SIG-M5 treated with dmso at 0.1 percent for 504 hours (cell line): ENCODE measurements at regions not wholly inside any gene's neighbourhood (a gene's known extent, or its start where the extent isn't known, plus 50 kb on each side); places are given as distances from the start of the nearest gene placed in this dataset.
"Not testable (repeated sequence)": the region's sequence is repeated elsewhere in the genome, so short reads cannot be mapped to it uniquely, and the experiment has no call there.

Source experiments
- DNase-seq: peaks from one replicate; lab custom pipeline; 2025; ENCODE audit not compliant: unreplicated experiment; lab: John Stamatoyannopoulos, UW

DNA sequence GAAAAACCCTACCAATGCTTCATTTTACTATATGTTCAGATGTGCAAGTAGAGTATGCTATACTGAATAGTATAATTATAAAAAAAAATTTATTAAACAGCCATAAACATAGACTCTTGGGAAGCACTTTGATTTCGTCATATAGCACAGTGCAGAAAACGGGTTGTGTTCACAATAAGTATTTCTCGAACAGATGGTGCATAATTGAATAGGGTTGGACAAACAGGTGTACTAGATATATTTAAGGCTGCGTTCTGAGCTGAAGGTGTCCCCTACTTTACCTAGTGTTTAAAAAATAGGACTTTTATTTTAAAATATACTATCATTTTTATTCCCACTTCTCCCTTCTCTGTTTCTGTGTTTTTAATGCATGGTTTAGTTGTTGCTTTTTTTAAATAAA is 841.5 kb downstream of the ANKRD7 start:
- DNase-seq, result no peak

DNA sequence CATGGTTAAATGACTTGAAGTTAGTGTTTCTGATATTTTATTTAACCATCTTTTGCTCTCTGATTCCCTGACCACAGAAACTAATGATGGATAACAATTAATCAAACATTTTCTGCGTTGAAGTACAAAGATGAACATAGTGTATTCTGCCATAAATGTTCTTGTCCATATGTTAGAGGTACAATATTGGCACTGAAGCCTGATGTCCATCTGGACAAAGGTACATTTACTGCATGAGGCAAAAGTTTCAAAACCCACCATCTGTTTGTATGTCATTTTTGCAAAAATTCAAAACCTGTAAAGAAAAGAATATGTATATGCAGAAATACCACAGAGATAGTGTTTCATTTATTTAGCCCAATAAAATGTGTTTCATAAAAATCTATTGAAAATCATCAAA is 861.5 kb downstream of the ANKRD7 start:
- DNase-seq, result no peak

DNA sequence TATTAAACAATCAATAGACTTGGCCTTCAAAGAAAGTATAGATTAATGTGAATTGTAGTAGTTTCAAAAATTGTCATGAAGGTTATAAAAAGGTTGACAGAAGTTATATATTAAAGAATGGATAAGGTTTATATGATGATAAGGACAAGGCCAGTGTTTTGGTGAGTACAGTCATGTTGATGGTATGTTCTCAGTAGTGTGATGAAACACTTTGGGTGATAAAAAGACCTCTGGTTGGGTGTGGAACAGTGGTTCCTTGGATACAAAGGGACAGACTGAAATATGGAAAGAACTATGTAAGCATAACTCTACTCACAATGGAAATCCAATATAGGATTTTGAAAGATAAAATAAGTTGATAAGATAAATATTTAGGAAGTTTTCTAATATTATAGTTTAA is 866.3 kb downstream of the ANKRD7 start:
- DNase-seq, result no peak

DNA sequence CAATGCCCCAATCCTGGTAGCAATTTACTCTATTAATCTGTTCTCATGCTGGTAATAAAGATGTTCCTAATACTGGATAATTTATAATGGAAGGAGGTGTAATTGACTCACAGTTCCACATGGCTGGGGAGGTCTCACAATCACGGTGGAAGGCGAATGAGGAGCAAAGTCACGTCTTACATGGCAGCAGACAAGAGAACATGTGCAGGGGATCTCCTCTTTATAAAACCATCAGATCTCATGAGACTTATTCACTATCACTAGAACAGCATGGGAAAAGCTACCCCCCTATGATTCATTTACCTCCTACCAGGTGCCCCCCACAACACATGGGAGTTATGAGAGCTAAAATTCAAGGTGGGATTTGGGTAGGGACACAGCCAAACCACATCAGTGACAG is 872.2 kb downstream of the ANKRD7 start:
- no peak for DNase-seq

DNA sequence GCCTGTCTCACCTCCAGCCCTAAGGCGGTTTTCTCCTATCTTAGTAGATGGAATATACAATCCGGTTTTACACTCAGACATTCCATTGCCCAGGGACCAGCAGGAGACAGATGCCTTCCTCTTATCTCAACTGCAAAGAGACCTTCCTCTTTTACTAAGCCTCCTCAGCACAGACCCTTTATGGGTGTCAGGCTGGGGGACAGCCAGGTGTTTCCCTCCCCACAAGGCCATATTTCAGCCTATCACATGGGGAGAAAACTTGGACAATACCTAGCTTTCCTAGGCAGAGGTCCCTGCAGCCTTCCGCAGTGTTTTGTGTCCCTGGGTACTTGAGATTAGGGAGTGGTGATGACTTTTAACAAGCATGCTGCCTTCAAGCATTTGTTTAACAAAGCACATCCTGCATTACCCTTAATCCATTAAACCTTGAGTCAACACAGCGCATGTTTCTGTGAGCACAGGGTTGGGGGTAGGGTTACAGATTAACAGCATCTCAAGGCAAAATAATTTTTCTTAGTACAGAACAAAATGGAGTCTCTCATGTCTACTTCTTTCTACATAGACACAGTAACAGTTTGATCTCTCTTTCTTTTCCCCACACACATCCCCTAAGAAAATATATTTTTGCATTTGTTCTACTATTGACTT is 876.2 kb downstream of the ANKRD7 start:
- not testable (repeated sequence) for DNase-seq

- DNase-seq, result no peak
Observed at GRCh38 chr7:119102291-119102690, 877.8 kb downstream of the ANKRD7 start.

DNA sequence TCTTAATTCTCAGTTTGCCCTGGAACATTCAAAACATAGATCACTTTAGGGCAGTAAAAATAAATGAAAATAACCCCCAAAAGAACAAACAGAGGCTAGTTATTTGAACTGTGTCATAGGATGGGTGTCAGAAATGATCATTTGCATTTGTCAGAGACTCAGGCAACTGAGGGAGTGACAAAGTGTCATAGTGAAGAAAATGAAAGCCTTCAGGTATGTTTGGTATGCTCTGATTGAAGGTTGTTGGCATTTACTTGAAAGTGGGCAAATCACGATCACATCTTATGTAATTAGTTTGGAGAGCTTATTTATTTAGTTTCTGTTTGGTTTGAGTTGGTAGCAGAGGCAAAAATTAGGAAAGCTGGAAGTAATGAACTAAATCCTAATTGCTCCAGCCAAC is 880.9 kb downstream of the ANKRD7 start:
- no peak for DNase-seq

GRCh38 chr7:119123326-119123725 is 898.8 kb downstream of the ANKRD7 start:
- DNase-seq, result no peak

GRCh38 chr7:119127706-119128105 is 903.2 kb downstream of the ANKRD7 start:
- no peak for DNase-seq

DNA sequence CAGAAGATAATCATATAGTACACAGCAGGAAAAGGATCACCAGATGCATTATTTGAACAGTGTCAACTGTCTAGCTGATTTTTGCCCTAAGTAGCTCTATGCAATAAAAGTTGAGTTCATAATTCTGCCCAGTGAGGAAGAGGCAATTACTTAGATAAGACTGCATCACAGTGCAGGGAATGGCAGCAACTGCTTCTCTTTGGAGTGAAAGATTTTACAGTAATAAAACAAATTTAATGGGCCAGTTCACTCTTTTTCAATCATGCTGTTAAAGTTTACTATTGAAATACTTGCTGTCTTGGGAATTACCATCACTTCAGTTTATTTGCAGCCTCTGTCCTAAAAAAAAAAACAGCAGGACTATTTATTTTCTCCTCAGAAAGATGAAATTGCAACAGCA is 907.9 kb downstream of the ANKRD7 start:
- DNase-seq, result no peak

DNA sequence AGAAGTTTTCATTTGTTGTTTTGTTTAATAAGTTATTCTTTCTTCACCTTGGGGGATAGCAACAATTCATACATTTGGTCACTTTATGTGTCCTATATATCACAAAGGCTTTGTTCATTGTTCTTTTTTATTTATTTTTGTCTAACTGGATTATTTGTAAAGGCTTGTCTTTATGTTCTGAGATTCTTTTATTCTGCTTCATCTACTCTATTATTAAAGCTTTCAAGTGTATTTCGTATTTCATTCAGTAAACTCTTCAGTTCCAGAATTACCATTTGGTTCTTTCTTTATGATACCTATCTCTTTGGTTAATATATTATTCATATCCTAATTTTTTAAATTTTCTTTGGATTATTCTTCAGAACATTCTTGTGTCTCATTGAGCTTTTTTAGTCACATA is 942.9 kb downstream of the ANKRD7 start:
- DNase-seq, result no peak

DNA sequence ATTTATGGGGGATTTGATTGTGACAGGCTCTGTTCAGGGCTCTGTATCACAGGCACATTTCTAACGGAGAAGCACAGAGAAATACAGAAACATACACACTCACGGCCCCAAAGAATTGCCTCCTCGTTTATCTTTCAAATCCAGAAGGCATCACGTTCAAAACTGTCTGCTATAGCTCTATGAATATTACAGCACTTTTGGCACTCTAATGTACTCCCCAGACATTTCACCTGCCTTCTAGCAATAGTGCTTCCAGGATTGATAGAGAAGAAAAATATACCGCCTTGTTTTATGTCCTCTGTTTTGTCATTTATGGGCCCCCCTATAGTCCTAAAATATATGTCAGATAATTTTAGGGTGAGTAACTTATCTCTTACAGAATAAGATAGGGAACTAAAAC is 947.5 kb downstream of the ANKRD7 start:
- no peak for DNase-seq

DNA sequence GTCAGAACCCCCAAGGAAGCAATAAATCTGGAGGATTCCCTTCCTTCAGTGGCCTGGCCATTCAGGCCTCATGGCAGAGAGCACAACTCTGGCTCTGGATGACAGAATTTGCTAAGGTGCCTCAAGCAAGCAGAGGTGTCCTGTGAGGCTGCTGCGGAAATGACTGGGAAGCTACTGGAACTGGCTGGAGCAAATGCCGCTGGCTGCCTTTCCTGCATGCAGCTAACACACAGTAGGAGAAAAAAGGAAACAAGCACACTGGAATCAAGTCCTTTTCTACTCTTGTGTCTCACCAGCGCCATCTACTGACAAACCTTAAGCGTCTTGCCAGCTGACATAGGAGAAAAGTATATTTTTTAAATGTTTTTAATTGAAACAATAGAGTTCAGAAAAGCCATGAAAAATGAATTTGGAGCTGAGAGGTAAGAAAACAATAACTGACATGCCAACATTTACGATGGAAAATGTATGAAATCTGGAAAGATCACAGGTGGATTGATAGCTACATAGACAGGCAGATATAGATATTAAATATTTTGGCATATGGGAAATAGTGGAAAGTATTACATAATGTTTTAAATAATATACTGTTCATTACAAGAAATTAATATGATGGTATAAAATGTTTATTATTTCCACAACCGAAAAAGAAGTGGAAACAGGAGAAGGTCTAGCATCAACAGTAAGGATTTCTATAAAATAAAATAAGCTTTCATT is 951.6 kb downstream of the ANKRD7 start:
- DNase-seq, result peak; percentile 69

DNA sequence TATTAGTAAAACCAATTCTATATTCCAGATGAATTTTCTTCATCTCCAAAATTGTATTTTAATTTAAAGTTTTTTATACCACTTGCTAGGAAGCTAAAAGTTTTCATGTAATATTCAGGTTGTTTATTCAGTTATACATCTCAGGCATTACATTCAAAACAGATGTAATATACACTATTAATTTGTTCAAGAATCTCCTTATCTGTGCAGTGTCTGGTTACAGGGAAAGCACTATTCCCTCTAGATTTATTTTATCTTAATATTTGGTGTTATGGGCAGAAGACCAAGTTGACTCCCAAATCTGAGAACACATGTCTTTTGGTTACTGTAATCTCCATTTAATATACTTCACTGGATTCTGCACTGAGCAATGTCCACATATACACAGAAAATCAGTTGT is 953.4 kb downstream of the ANKRD7 start:
- DNase-seq, result no peak

DNA sequence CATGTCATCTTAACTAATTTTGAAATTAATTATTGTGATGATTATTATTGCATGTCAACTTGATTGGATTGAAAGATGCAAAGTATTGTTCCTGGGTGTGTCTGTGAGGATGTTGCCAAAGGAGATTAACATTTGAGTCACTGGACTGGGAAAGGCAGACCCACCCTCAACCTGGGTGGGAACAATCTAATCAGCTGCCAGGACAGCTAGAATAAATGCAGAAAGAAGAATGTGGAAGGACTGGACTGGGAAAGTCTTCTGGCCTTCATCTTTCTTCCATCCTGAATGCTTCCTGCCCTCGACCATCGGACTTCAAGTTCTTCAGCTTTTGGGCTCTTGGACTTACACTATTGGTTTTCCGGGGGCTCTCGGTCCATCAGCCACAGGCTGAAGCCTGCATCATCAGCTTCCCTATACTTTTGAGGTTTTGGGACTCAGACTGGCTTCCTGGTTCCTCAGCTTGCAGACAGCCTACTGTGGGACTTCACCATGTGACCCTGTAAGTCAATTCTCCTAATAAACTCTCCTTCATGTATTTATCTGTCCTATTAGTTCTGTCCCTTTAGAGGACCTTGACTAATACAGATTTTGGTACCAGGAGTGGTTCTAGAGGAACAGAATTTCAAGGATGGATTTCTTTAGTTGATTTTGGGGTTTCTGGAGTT is 959.8 kb downstream of the ANKRD7 start:
- no peak for DNase-seq

DNA sequence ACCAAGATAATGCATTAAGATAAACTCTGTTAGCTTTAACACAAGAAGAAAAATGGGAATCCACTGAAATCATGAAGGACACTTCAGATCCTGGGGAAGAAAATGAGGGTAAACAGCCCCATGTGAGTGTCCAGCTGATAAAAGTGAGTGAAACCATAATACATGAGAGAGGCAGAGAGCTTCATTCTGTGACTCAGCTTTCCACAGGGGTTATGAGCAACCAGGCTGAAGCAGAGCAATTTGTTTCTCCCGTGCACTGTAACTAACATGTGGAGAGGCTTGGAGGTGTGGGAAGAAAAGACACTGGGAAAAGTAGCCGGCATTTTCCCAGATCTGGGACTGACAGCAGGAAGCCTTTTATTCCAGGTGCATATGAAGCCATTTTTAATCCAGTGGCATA is 971.7 kb downstream of the ANKRD7 start:
- no peak for DNase-seq

DNA sequence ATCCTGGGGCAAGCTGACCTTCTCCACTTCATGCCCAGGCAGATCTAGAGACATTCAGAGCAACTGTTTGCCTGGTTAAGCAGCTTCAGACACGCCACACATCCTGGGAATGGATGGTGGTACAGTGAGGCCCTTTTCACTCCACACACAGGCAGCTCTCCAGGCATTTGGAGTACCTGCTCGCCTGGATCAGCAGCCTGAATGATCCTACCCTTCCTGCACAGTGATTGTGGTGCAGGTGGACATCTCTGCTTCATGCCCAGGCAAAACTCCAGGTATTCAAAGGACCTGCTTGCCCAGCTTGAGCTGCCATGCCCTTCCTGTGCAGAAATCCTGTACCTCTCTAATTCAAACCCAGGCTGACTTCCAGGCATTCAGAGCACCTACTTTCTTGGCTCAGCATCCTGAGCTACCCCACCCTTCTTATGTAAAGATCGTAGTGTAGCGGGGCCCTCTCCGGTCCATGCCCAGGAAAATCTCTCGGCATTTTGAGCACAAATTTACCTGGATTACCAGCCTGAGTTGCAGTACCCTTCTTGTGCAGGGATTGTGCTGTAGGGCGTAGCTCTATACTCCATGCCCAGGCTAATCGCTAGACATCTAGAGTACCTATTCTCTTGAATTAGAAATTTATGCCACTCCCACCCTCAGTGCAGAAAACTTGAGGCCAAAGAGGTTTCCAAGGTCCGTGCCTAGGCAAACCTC is 972.8 kb downstream of the ANKRD7 start:
- DNase-seq, result no peak

DNA sequence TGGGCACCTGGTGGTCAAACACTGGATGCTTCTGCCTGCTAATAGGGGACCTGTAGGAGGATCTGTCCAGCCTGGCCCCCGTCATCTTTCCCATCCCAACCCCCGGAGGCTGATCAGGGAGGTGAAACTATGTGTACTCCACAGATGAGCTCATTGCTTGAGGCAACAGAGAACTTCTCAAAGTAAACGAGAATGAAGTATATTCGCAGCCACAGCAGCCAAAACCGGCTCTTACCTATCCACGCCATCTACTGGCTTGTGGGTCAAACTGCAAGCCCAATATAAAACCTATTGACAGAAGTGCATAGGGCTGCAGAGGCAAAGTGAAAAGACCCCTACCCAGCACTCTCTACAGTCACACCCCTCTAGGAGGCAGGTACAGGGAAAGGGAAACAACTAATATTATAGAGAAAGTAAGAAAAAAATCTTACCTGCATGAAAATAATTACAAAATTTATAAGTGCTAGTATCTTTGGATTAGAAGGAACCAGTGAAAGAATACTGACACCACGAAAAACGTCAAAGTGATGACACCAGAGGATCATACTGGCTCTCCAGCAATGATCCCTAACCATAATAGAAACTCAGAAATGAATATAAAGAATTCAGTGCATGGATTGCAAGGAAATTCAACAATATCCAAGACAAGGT is 973.5 kb downstream of the ANKRD7 start:
- DNase-seq, result peak; percentile 69

GRCh38 chr7:119219663-119220062 is 995.2 kb downstream of the ANKRD7 start:
- DNase-seq, result no peak

GRCh38 chr7:119223930-119224329 is 999.4 kb downstream of the ANKRD7 start:
- no peak for DNase-seq

DNA sequence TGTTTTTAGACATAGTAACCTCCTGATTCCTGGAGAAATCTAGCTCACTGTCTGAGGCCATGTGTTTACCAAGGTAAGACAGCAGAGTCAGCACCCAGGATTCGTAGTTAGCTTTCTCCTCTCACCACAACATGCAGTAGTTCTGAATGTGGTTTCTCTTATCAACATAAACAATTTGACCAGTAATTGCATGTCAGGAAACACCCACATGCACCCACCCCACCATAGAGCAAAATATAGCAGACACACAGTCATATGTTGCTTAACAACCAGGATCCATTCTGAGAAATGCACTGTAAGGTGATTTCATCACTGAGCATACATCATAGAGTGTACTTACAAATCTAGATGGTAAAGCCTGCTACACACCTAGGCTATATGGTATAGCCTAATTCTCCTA is 1004.0 kb downstream of the ANKRD7 start:
- DNase-seq, result peak; percentile 1
